ENCODE measurements at regions not wholly inside any gene's neighbourhood (a gene's known extent, or its start where the extent isn't known, plus 50 kb on each side); places are given as distances from the start of the nearest gene placed in this dataset.
A peak's percentile ranks its signal among the peaks of the same experiment; 100 is the strongest.

GRCh38 chr4:144574509-144574908 lies 71.4 kb upstream of the HHIP start:
- no peak for DNase-seq

DNA sequence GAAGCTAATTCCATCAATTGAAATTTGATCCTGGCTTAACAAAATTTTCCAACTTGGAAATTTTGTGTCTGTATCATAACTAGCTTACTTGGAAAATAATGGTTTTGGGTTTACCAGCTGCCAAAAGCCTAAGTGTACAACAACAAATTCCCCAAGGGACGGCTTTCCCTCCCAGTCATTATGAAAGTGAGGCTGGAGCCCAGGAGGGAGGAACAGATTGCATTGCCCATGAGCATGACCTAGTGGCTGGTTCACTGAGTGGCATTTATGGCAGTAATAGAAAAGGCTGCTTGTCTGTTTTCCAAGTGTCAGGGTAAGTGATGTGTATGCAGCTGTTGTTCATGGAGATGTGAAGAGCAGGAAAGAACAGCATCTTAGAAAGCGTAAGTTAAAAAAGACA lies 70.8 kb upstream of the HHIP start:
- DNase-seq = peak; percentile 77

- DNase-seq = no peak
Measured at GRCh38 chr4:144578681-144579080, 67.3 kb upstream of the HHIP start.

DNA sequence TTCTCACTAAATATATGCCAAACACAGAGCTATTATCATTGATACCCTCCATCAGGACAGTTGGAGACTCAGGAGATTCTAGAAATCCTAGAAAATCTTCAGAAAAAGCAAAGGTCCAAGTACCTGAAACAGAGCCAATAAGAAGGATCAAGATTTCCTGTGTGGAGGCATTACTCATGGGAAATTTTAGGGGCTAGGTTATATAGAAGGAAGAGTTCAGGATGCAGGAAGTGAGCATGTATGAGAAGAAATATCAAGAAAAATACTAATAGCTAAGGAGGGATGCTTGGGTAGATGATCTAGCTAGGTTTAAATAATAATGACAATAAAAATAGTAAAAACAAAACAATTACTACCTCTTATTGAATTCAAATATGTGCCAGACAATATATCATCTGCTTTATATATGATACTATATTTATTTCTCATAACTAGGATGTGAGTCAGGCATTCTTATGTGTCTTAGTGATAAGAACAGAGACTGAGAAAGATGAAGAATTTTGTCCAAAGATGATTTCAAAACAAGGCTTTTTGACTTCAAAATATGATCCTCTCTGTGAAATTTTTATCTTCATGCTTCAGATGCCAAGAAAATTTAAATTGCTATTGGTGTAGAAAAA lies 66.4 kb upstream of the HHIP start:
- DNase-seq = no peak

GRCh38 chr4:144580430-144580829 lies 65.5 kb upstream of the HHIP start:
- no peak for DNase-seq

DNA sequence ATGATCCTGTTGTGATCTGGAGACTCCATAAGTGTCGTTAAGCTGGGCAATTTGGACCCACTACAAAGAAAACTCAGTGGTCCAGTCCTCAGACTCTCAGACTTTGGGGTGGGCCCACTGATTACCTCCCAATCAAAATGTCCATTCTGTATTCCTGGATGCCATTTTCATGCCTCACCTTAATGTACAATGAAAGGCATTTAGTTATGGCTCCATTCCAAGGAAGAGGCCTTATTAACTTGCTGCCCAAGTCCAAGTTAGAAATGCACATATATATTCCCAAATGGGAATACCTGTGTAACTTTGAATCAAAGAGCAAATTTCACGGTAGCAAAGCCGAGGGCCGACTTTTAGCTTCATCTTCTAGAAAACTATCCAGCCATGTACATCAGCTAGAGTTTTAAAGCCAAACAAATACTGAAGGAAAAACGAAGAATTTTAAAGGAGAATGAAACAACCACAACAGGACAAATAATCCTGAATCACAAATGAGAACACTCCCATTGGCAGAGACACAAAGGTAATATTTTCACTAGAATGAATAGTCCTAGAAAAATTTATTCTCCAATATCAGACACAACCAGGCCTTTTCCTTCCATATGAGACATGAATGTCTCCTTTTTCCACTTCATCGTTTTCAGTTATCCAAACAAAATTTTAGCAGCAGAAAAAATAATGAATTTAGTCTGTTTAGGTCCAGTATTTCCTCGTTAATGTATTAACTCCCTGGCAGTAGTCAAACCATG lies 63.7 kb upstream of the HHIP start:
- no peak for DNase-seq

DNA sequence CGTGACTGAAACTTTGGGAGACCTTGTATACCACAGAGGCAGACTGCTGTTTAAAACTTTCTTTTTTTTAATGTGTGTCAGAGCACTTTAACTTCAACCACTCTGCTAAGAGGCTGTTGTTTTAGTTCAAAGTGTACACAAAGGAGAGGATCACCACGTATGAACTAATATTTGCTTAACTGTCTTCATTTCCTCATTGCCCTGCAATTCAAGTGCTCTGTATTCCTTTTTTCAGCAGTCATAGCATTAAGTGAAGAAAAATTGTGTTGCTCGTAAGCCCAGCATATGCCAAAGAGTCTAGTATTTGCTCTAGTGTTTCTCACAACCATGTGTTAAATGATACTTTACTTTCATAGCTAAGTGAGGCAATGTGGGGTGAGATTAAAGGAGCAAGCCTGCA lies 63.0 kb upstream of the HHIP start:
- no peak for DNase-seq

DNA sequence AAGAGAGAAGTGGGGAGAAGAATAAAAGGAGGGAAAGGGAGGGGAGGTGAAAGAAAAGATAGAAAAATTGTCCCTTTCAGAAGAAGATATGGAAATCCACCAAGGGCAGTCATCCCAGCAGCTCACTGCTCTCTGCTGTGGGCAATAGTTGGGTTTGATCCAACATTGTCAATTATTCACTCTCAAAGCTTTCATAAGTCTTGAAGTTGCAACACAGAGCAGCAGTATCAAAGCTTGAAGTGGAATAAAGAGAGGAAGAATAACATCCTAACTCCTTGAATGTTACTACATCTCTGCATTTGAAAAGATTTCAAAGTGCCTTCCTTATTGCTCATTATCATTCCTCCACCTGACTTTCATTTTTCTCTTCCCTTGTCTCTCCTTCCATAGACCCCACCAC lies 62.3 kb upstream of the HHIP start:
- DNase-seq = no peak

- DNase-seq = no peak
Measured at GRCh38 chr4:144584428-144584827, 61.5 kb upstream of the HHIP start.

DNA sequence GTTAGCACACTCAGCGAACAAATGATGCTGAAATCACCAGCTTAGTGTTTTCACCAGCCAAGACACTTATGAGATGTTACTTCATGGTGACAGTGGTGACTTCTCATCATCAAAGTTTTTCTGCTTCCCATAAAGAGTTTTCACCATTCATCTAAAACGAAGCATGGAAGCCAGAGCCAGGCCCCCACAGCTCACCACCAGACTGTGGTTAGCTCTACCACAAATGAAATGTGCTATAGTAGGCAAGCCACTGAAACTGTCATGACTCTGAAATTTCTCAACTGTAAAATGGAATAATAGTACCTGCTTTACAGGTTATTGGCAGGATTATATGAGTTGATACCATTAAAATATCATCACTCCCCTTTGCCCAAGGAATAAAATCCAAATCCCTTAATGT lies 56.4 kb upstream of the HHIP start:
- no peak for DNase-seq

GRCh38 chr4:144590020-144590419 lies 55.9 kb upstream of the HHIP start:
- DNase-seq = no peak

DNA sequence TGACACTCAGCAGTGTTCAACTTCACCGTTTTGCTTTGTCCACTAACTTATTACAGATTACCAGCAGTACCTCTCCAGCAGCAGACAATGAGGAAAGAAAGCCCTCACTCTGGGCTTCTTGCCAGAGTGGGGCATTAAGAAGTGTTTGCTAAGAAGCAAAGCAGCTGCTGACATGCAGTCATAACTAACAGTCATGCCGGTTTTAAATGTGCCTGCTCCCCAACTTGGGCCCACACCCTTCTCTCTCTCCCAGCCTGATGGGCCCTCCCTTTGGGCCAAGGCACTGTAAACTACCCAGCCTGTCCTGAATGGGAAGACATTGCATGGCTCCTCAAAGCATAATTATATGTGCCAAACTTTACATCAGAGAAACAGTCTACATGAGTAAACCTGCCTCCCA lies 54.6 kb upstream of the HHIP start:
- peak; percentile 50 for DNase-seq

GRCh38 chr4:144592264-144592663 lies 53.7 kb upstream of the HHIP start:
- DNase-seq = no peak

GRCh38 chr4:144594471-144594986 lies 51.4 kb upstream of the HHIP start:
- no peak for DNase-seq

DNA sequence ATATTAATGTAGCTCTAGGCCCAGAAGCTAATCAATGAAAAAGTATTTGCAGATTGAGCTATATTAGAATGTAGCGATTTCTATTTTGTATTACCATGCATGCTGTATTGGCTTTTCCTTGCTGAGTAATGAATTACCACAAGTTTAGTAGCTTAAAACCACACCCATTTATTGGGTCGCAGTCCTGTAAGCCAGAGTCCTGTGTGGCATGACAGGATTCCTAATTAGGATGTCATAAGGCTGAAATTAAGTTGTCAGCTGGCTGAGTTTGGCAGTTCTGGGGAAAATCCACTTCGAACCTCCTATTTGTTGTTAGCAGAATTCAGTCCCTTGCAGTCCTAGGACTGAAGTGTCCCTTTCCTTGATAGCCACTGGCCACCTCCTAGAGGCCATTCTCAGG lies 50.3 kb upstream of the HHIP start:
- no peak for DNase-seq
